IPS-20b (cell line): ENCODE measurements at regions not wholly inside any gene's neighbourhood (a gene's known extent, or its start where the extent isn't known, plus 50 kb on each side); places are given as distances from the start of the nearest gene placed in this dataset.

Source experiments
- H3K27ac ChIP-seq: one replicate; pipeline ENCODE4 v1.5.1; 2013; ENCODE audit warnings: low read length
- H3K27me3 ChIP-seq: 2 replicates; pipeline ENCODE4 v1.6.1; 2013; ENCODE audit warnings: mild to moderate bottlenecking, low read length, inconsistent platforms; ENCODE audit not compliant: insufficient read depth
- H3K36me3 ChIP-seq: 2 replicates; pipeline ENCODE4 v1.6.1; 2013; ENCODE audit warnings: low read depth, mild to moderate bottlenecking, inconsistent platforms, low read length, moderate library complexity; ENCODE audit not compliant: insufficient read depth
- H3K4me1 ChIP-seq: 2 replicates; pipeline ENCODE4 v1.6.1; 2013; ENCODE audit warnings: mild to moderate bottlenecking, control low read depth, inconsistent platforms, low read length, moderate library complexity; ENCODE audit not compliant: insufficient read depth
- H3K4me3 ChIP-seq: 2 replicates; pipeline ENCODE4 v1.5.1; 2013; ENCODE audit warnings: mild to moderate bottlenecking, low read length, inconsistent platforms
- H3K9ac ChIP-seq: 2 replicates; pipeline ENCODE4 v1.6.1; 2013; ENCODE audit warnings: low read depth, mild to moderate bottlenecking, inconsistent platforms, low read length, moderate library complexity
- H3K9me3 ChIP-seq: 2 replicates; pipeline ENCODE4 v1.6.1; 2013; ENCODE audit warnings: mild to moderate bottlenecking, low read depth, low read length, inconsistent platforms; ENCODE audit not compliant: insufficient read depth

DNA sequence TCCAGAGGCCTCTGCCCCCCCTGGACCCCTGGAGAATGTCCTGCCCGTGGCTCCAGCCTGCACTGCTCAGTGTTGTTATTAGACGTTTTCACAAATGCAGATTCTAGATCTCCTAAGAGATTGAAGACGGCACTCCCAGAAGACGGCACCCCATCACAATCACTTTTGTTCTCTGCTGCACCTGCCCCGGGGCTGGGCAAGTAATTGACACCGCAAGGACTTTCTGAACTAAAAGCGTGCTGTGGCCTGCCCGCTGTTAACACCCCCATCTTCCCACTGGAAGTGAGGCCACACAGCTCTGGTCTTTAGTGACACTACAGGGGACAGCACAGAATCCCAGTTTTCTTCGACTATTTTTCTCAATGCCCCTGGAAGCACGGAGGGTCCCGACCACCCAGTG is 256.9 kb downstream of the ENGASE start:
- Histone ChIP-seq H3K27ac (no peak overlapping the region), H3K36me3 (no peaks in the 10 kb centered on the region), H3K4me1 (no peaks in the 10 kb centered on the region), H3K9ac (no peak overlapping the region), H3K27me3 (peaks cover 4% of the 10 kb centered on the region; the same call in 1 of the 2 replicates), H3K9me3 (no peaks in the 10 kb centered on the region), H3K4me3 (no peak overlapping the region)

- Histone ChIP-seq H3K27ac (no peak overlapping the region), H3K9ac (no peak overlapping the region), H3K27me3 (peaks cover 4% of the 10 kb centered on the region), H3K4me3 (no peak overlapping the region), H3K9me3 (no peaks in the 10 kb centered on the region), H3K36me3 (no peaks in the 10 kb centered on the region), H3K4me1 (no peaks in the 10 kb centered on the region)
Observed at GRCh38 chr17:79330696-79331095, 256.1 kb downstream of the ENGASE start.

- Histone ChIP-seq H3K9me3 (no peaks in the 10 kb centered on the region), H3K36me3 (no peaks in the 10 kb centered on the region), H3K27ac (no peak overlapping the region), H3K4me1 (no peaks in the 10 kb centered on the region), H3K4me3 (no peak overlapping the region), H3K9ac (no peak overlapping the region), H3K27me3 (peaks cover 8% of the 10 kb centered on the region)
Observed at GRCh38 chr17:79330229-79330628, 255.6 kb downstream of the ENGASE start.

- H3K4me1 ChIP-seq: no peaks in the 10 kb centered on the region
- H3K36me3 ChIP-seq: no peaks in the 10 kb centered on the region
- H3K9me3 ChIP-seq: no peaks in the 10 kb centered on the region
- H3K4me3 ChIP-seq: no peak overlapping the region
- H3K9ac ChIP-seq: no peak overlapping the region
- peaks cover 30% of the 10 kb centered on the region for H3K27me3 ChIP-seq
- no peak overlapping the region for H3K27ac ChIP-seq
Observed at GRCh38 chr17:79326814-79327213, 252.2 kb downstream of the ENGASE start.

- no peaks in the 10 kb centered on the region for H3K4me1 ChIP-seq
- H3K27ac ChIP-seq: no peak overlapping the region
- H3K9me3 ChIP-seq: no peaks in the 10 kb centered on the region
- no peaks in the 10 kb centered on the region for H3K36me3 ChIP-seq
- peaks cover 30% of the 10 kb centered on the region for H3K27me3 ChIP-seq
- H3K9ac ChIP-seq: no peak overlapping the region
- H3K4me3 ChIP-seq: no peak overlapping the region
Observed at GRCh38 chr17:79325709-79326430, 251.2 kb downstream of the ENGASE start.

DNA sequence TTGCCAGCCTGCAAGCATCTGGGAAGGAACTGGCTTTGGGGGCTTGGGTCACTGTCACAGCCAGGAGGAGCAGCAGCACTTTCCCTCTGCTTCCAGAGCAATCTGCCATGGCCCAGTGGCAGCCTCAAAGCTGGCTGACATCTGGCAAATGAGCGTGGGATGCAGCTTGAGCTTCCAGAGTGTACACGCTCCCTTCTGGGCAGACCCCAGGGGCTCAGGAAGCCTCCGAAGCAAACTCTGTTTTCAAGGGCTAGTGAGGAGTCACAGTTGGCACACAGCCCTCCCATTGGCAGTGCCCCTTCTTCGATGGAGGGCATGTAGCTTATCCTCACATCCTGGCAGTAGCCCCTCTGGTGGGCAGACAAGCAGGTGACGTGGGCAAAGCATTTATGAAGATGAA is 249.6 kb downstream of the ENGASE start:
- H3K9ac ChIP-seq: no peak overlapping the region
- H3K27me3 ChIP-seq: peaks cover 30% of the 10 kb centered on the region

GRCh38 chr17:79323566-79323965 is 248.9 kb downstream of the ENGASE start:
- no peak overlapping the region for H3K9ac ChIP-seq
- H3K36me3 ChIP-seq: no peaks in the 10 kb centered on the region
- no peak overlapping the region for H3K4me3 ChIP-seq
- no peaks in the 10 kb centered on the region for H3K9me3 ChIP-seq
- H3K27me3 ChIP-seq: peaks cover 30% of the 10 kb centered on the region
- H3K27ac ChIP-seq: no peak overlapping the region
- no peaks in the 10 kb centered on the region for H3K4me1 ChIP-seq

More for the DNA sequence above, 249.6 kb downstream of the ENGASE start:
- no peaks in the 10 kb centered on the region for H3K9me3 ChIP-seq
- H3K4me3 ChIP-seq: no peak overlapping the region
- H3K36me3 ChIP-seq: no peaks in the 10 kb centered on the region
- H3K27ac ChIP-seq: no peak overlapping the region
- H3K4me1 ChIP-seq: no peaks in the 10 kb centered on the region

GRCh38 chr17:79322211-79323123 is 247.8 kb downstream of the ENGASE start:
- no peaks in the 10 kb centered on the region for H3K36me3 ChIP-seq
- no peaks in the 10 kb centered on the region for H3K4me1 ChIP-seq
- peaks cover 30% of the 10 kb centered on the region for H3K27me3 ChIP-seq
- no peak overlapping the region for H3K27ac ChIP-seq
- H3K4me3 ChIP-seq: no peak overlapping the region
- H3K9ac ChIP-seq: no peak overlapping the region
- H3K9me3 ChIP-seq: no peaks in the 10 kb centered on the region

GRCh38 chr17:79320331-79320730 is 245.7 kb downstream of the ENGASE start:
- Histone ChIP-seq H3K4me3 (no peak overlapping the region), H3K9ac (no peak overlapping the region), H3K27ac (no peak overlapping the region), H3K36me3 (no peaks in the 10 kb centered on the region), H3K27me3 (peaks cover 26% of the 10 kb centered on the region), H3K4me1 (peaks cover 3% of the 10 kb centered on the region; the same call in 1 of the 2 replicates), H3K9me3 (no peaks in the 10 kb centered on the region)

DNA sequence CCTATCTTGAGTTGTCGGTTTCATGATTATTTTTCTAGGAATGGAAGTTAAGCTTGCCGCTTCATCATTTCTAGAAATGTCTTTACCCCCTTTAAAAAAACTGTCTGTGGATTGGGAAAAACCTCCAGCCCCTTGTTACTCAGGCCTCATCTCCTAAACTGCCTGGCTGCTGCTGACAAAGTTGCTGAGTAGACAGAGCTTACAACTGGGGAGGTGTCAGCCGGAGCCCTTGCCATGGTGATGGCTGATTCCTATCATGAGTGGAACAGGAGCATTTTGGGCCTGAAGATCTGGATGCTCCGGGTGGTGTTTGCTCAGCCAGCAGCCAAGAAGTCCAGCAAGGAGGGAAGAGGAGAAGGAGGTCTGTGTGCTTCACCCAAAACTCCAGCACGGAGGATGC is 243.3 kb downstream of the ENGASE start:
- H3K27me3 ChIP-seq: peaks cover 2% of the 10 kb centered on the region; the same call in 1 of the 2 replicates
- no peaks in the 10 kb centered on the region for H3K9me3 ChIP-seq
- H3K4me3 ChIP-seq: no peak overlapping the region
- no peaks in the 10 kb centered on the region for H3K36me3 ChIP-seq
- H3K9ac ChIP-seq: no peak overlapping the region
- H3K27ac ChIP-seq: no peak overlapping the region
- H3K4me1 ChIP-seq: peaks cover 5% of the 10 kb centered on the region; the same call in 1 of the 2 replicates

DNA sequence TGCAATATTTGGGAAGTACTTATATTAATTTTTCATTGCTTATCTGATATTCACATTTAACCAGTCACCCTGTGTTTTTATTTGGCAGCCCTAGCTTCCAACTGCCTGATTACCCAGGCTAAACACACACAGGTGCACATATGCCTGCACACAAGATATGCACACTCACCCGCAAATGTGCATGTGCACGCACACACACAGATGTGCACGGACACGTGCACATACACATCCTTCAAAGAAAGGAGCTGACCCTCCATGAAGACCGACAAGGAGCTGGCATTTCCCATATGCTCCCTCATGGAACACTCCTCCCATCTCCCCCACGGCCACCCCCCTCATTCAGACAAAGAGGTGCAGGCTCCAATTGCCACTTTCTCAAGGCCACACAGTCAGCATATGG is 242.2 kb downstream of the ENGASE start:
- Histone ChIP-seq H3K4me1 (peaks cover 5% of the 10 kb centered on the region; the same call in 1 of the 2 replicates), H3K9ac (no peak overlapping the region), H3K9me3 (no peaks in the 10 kb centered on the region), H3K27ac (no peak overlapping the region), H3K36me3 (no peaks in the 10 kb centered on the region), H3K27me3 (no peaks in the 10 kb centered on the region), H3K4me3 (no peak overlapping the region)
